ENCODE measurements at regions not wholly inside any gene's neighbourhood (a gene's known extent, or its start where the extent isn't known, plus 50 kb on each side); places are given as distances from the start of the nearest gene placed in this dataset.

- no peaks in the 10 kb centered on the region for H3K27me3 ChIP-seq (ENCODE audit: insufficient read depth)
- H2AFZ ChIP-seq (ENCODE audit: low read depth), result no peak overlapping the region
- TF ChIP-seq RXRA (IDR thresholded peaks at IDR 0.05; ENCODE audit: borderline replicate concordance, low read depth), result no peak
- no peak for TF ChIP-seq PBX3 (IDR thresholded peaks at IDR 0.05)
- no peak for TF ChIP-seq GATA2 (CRISPR knock-in tag; IDR thresholded peaks at IDR 0.05)
- no peak for TF ChIP-seq MEF2A (IDR thresholded peaks at IDR 0.05; ENCODE audit: borderline replicate concordance, low read depth)
- no peak for TF ChIP-seq SIN3A (IDR thresholded peaks at IDR 0.05; ENCODE audit: borderline replicate concordance, low read depth, low read length)
- no peaks in the 10 kb centered on the region; a peak in 2 of 4 replicates for H3K4me1 ChIP-seq (ENCODE audit: control insufficient read depth in 1 of 2, insufficient read depth in 2 of 2, low read depth in 1 of 2, low read length in 1 of 2)
- no peaks in the 10 kb centered on the region for H3K36me3 ChIP-seq (replicated peaks in 1 of 2; ENCODE audit: control insufficient read depth in 1 of 2, insufficient read depth in 2 of 2, low read length in 1 of 2)
- no peak overlapping the region for H3K4me2 ChIP-seq
- H3K4me3 ChIP-seq (ENCODE audit: low read depth in 2 of 2, low read length in 1 of 2), result no peak overlapping the region
- H3K9ac ChIP-seq, result no peak overlapping the region
- DNase-seq, result no peak
- no peaks in the 10 kb centered on the region for H3F3A ChIP-seq (replicated peaks; ENCODE audit: insufficient read depth)
- no peaks in the 10 kb centered on the region for H4K20me1 ChIP-seq (ENCODE audit: insufficient read depth)
- H3K9me2 ChIP-seq, result no peaks in the 10 kb centered on the region
- CTCF ChIA-PET, result no interaction called here
- H3K27ac ChIP-seq (ENCODE audit: low read depth in 2 of 2, low read length in 1 of 2), result no peak overlapping the region
- no peaks in the 10 kb centered on the region for H3K9me3 ChIP-seq
- no peaks in the 10 kb centered on the region for H3K79me2 ChIP-seq (ENCODE audit: insufficient read depth)
- POLR2A ChIA-PET, result no interaction called here
- 92% methylated on average over 3 of the region's 3 CpGs for WGBS (ENCODE audit: low lambda C conversion rate)
These were observed 276.8 kb upstream of the FIGN start for GRCh38 chr2:164012581-164012980.

GRCh38 chr2:164009756-164010337, 274.0 kb upstream of the FIGN start:
- Histone ChIP-seq H2AFZ (ENCODE audit: low read depth) (no peak overlapping the region), H3K4me3 (ENCODE audit: low read depth in 2 of 2, low read length in 1 of 2) (no peak overlapping the region), H4K20me1 (ENCODE audit: insufficient read depth) (no peaks in the 10 kb centered on the region), H3K4me2 (no peak overlapping the region), H3K27ac (ENCODE audit: low read depth in 2 of 2, low read length in 1 of 2) (no peak overlapping the region), H3K9ac (no peak overlapping the region), H3K9me2 (no peaks in the 10 kb centered on the region), H3K27me3 (ENCODE audit: insufficient read depth) (no peaks in the 10 kb centered on the region), H3K79me2 (ENCODE audit: insufficient read depth) (no peaks in the 10 kb centered on the region), H3K36me3 (replicated peaks in 1 of 2; ENCODE audit: control insufficient read depth in 1 of 2, insufficient read depth in 2 of 2, low read length in 1 of 2) (no peaks in the 10 kb centered on the region), H3K9me3 (no peaks in the 10 kb centered on the region), H3K4me1 (ENCODE audit: control insufficient read depth in 1 of 2, insufficient read depth in 2 of 2, low read depth in 1 of 2, low read length in 1 of 2) (no peaks in the 10 kb centered on the region; a peak in 2 of 4 replicates), H3F3A (replicated peaks; ENCODE audit: insufficient read depth) (no peaks in the 10 kb centered on the region)
- DNase-seq, result no peak
- 54% methylated on average over 7 of the region's 7 CpGs for WGBS (ENCODE audit: low lambda C conversion rate)
- POLR2A ChIA-PET, result no interaction called here
- CTCF ChIA-PET, result interaction anchor here (1.1 kb wide), 1 partner anchor 11 kb away, joined by 3 read pairs; no protein-coding TSS in a partner anchor
- no peak for TF ChIP-seq REST (IDR thresholded peaks at IDR 0.05; ENCODE audit: low read depth, low read length)

Data from SK-N-SH (cell line).